Esophagus (tissue), 2 donors: ENCODE measurements at regions not wholly inside any gene's neighbourhood (a gene's known extent, or its start where the extent isn't known, plus 50 kb on each side); places are given as distances from the start of the nearest gene placed in this dataset.

Experiments
- H3K27ac ChIP-seq, 2 donors: one replicate each; pipeline ENCODE4 v1.5.1; 2013; ENCODE audit warnings: low read depth in 2 of 2, mild to moderate bottlenecking in 2 of 2, inconsistent platforms in 1 of 2, low read length in 1 of 2, moderate library complexity in 1 of 2
- H3K27me3 ChIP-seq, 2 donors: one replicate each; pipeline ENCODE4 v1.6.1; 2013; ENCODE audit warnings: low read length in 2 of 2, control low read depth in 1 of 2, mild to moderate bottlenecking in 1 of 2; ENCODE audit not compliant: insufficient read depth in 2 of 2, control insufficient read depth in 1 of 2
- H3K36me3 ChIP-seq, 2 donors: one replicate each; pipeline ENCODE4 v1.6.1; 2013; ENCODE audit warnings: low read length in 1 of 2; ENCODE audit not compliant: control insufficient read depth in 2 of 2, insufficient read depth in 2 of 2
- H3K4me1 ChIP-seq, 2 donors: one replicate each; pipeline ENCODE4 v1.6.1; 2013; ENCODE audit warnings: low read length in 1 of 2; ENCODE audit not compliant: control insufficient read depth in 2 of 2, insufficient read depth in 2 of 2
- H3K4me3 ChIP-seq, 2 donors: one replicate each; pipeline ENCODE4 v1.5.1; 2013; ENCODE audit warnings: low read length in 2 of 2, mild to moderate bottlenecking in 2 of 2, low read depth in 1 of 2, moderate library complexity in 1 of 2
- H3K9me3 ChIP-seq, 2 donors: one replicate each; pipeline ENCODE4 v1.6.1; 2013; ENCODE audit warnings: mild to moderate bottlenecking in 2 of 2, low read depth in 1 of 2, low read length in 1 of 2, moderate library complexity in 1 of 2; ENCODE audit not compliant: control insufficient read depth in 2 of 2, insufficient read depth in 1 of 2
- WGBS, 2 donors: extraction: QIAGEN DNeasy Blood & Tissue Kit; methylation state at CpG; one replicate each; pipeline ENCODE4 v1.1.7; 2013; 5-methylcytosine and 5-hydroxymethylcytosine counted together
- donor health status: healthy with polysubstance abuse.
- donor health status: Bipolar disorder and iron deficiency.

GRCh38 chr5:2486373-2486772 is 265.1 kb downstream of the IRX2 start:
- Histone ChIP-seq H3K27me3 (no peaks in the 10 kb centered on the region), H3K27ac (no peak overlapping the region), H3K9me3 (no peaks in the 10 kb centered on the region), H3K4me3 (no peak overlapping the region), H3K4me1 (no peaks in the 10 kb centered on the region), H3K36me3 (no peaks in the 10 kb centered on the region)
- 68 to 76% methylated on average over 2 of the region's 2 CpGs for WGBS, 2 donors

- Histone ChIP-seq H3K27ac (no peak overlapping the region), H3K36me3 (no peaks in the 10 kb centered on the region), H3K9me3 (no peaks in the 10 kb centered on the region), H3K4me3 (no peak overlapping the region), H3K4me1 (no peaks in the 10 kb centered on the region), H3K27me3 (no peaks in the 10 kb centered on the region)
Measured at GRCh38 chr5:2482778-2483177, 268.7 kb downstream of the IRX2 start.

GRCh38 chr5:2480871-2481270 is 270.6 kb downstream of the IRX2 start:
- H3K9me3 ChIP-seq: no peaks in the 10 kb centered on the region
- H3K36me3 ChIP-seq: no peaks in the 10 kb centered on the region
- no peak overlapping the region for H3K4me3 ChIP-seq
- H3K27me3 ChIP-seq: no peaks in the 10 kb centered on the region
- WGBS, 2 donors: 66 to 73% methylated on average over 4 of the region's 4 CpGs
- no peak overlapping the region for H3K27ac ChIP-seq
- no peaks in the 10 kb centered on the region for H3K4me1 ChIP-seq

- 58 to 61% methylated on average over 3 of the region's 3 CpGs for WGBS, 2 donors
Measured at GRCh38 chr5:2475902-2476301, 275.6 kb downstream of the IRX2 start.

GRCh38 chr5:2472670-2473069 is 278.8 kb downstream of the IRX2 start:
- Histone ChIP-seq H3K36me3 (no peaks in the 10 kb centered on the region), H3K4me1 (no peaks in the 10 kb centered on the region), H3K27me3 (no peaks in the 10 kb centered on the region), H3K4me3 (no peak overlapping the region), H3K9me3 (no peaks in the 10 kb centered on the region), H3K27ac (no peak overlapping the region)
- 45 to 60% methylated on average over 5 of the region's 5 CpGs for WGBS, 2 donors

More at GRCh38 chr5:2475902-2476301, 275.6 kb downstream of the IRX2 start:
- Histone ChIP-seq H3K27ac (no peak overlapping the region), H3K27me3 (no peaks in the 10 kb centered on the region), H3K36me3 (no peaks in the 10 kb centered on the region), H3K9me3 (no peaks in the 10 kb centered on the region), H3K4me3 (no peak overlapping the region), H3K4me1 (no peaks in the 10 kb centered on the region)

GRCh38 chr5:2471152-2471879 is 280.2 kb downstream of the IRX2 start:
- no peak overlapping the region for H3K27ac ChIP-seq
- 69 to 78% methylated on average over 3 of the region's 3 CpGs for WGBS, 2 donors

GRCh38 chr5:2466966-2467365 is 284.5 kb downstream of the IRX2 start:
- H3K9me3 ChIP-seq: peaks cover 0 to 2% of the 10 kb centered on the region in 2 donors
- no peaks in the 10 kb centered on the region for H3K27me3 ChIP-seq
- no peaks in the 10 kb centered on the region for H3K4me1 ChIP-seq
- no peak overlapping the region for H3K4me3 ChIP-seq
- H3K27ac ChIP-seq: no peak overlapping the region
- no peaks in the 10 kb centered on the region for H3K36me3 ChIP-seq
- 49 to 64% methylated on average over 9 of the region's 9 CpGs for WGBS, 2 donors

More at GRCh38 chr5:2471152-2471879, 280.2 kb downstream of the IRX2 start:
- Histone ChIP-seq H3K9me3 (no peaks in the 10 kb centered on the region), H3K4me1 (no peaks in the 10 kb centered on the region), H3K36me3 (no peaks in the 10 kb centered on the region), H3K27me3 (no peaks in the 10 kb centered on the region), H3K4me3 (no peak overlapping the region)

GRCh38 chr5:2465383-2465782 is 286.1 kb downstream of the IRX2 start:
- 52 to 54% methylated on average over 10 of the region's 10 CpGs for WGBS, 2 donors
- Histone ChIP-seq H3K27me3 (no peaks in the 10 kb centered on the region), H3K4me3 (no peak overlapping the region), H3K27ac (no peak overlapping the region), H3K4me1 (no peaks in the 10 kb centered on the region), H3K9me3 (peaks cover 0 to 2% of the 10 kb centered on the region in 2 donors), H3K36me3 (no peaks in the 10 kb centered on the region)

- Histone ChIP-seq H3K4me1 (no peaks in the 10 kb centered on the region), H3K36me3 (no peaks in the 10 kb centered on the region), H3K4me3 (no peak overlapping the region), H3K27me3 (no peaks in the 10 kb centered on the region), H3K27ac (no peak overlapping the region), H3K9me3 (peaks cover 0 to 2% of the 10 kb centered on the region in 2 donors)
- 81 to 87% methylated on average over 9 of the region's 9 CpGs for WGBS, 2 donors
Measured at GRCh38 chr5:2464141-2464540, 287.3 kb downstream of the IRX2 start.
